ENCODE measurements at regions not wholly inside any gene's neighbourhood (a gene's known extent, or its start where the extent isn't known, plus 50 kb on each side); places are given as distances from the start of the nearest gene placed in this dataset.

- no peak overlapping the region for H3K27ac ChIP-seq
- H3K9me3 ChIP-seq (ENCODE audit: severe bottlenecking), result peaks cover 3% of the 10 kb centered on the region
- no peaks in the 10 kb centered on the region for H3K36me3 ChIP-seq
- TF ChIP-seq CTCF (IDR thresholded peaks at IDR 0.05; ENCODE audit: low read depth, low read length), result no peak
- no peak overlapping the region for H3K4me3 ChIP-seq (ENCODE audit: low read depth, low read length)
- peaks cover 73% of the 10 kb centered on the region for H3K27me3 ChIP-seq (ENCODE audit: insufficient read depth, low read depth, severe bottlenecking)
- no peak for DNase-seq
These were observed 613.3 kb downstream of the AJAP1 start for GRCh38 chr1:5267603-5268235.

GRCh38 chr1:5265438-5266075, 611.1 kb downstream of the AJAP1 start:
- no peak for DNase-seq
- peaks cover 6% of the 10 kb centered on the region for H3K9me3 ChIP-seq (ENCODE audit: severe bottlenecking)
- no peak overlapping the region for H3K27ac ChIP-seq
- no peak for TF ChIP-seq CTCF (IDR thresholded peaks at IDR 0.05; ENCODE audit: low read depth, low read length)
- H3K27me3 ChIP-seq (ENCODE audit: insufficient read depth, low read depth, severe bottlenecking), result peaks cover 71% of the 10 kb centered on the region
- no peaks in the 10 kb centered on the region for H3K36me3 ChIP-seq
- no peak overlapping the region for H3K4me3 ChIP-seq (ENCODE audit: low read depth, low read length)

GRCh38 chr1:5264476-5264875, 610.1 kb downstream of the AJAP1 start:
- Histone ChIP-seq H3K4me3 (ENCODE audit: low read depth, low read length) (no peak overlapping the region), H3K27me3 (ENCODE audit: insufficient read depth, low read depth, severe bottlenecking) (peaks cover 73% of the 10 kb centered on the region), H3K27ac (no peak overlapping the region), H3K36me3 (no peaks in the 10 kb centered on the region), H3K9me3 (ENCODE audit: severe bottlenecking) (peaks cover 6% of the 10 kb centered on the region)
- no peak for TF ChIP-seq CTCF (IDR thresholded peaks at IDR 0.05; ENCODE audit: low read depth, low read length)
- no peak for DNase-seq

- no peak overlapping the region for H3K27ac ChIP-seq
- DNase-seq, result no peak
- peaks cover 13% of the 10 kb centered on the region for H3K9me3 ChIP-seq (ENCODE audit: severe bottlenecking)
- no peak for TF ChIP-seq CTCF (IDR thresholded peaks at IDR 0.05; ENCODE audit: low read depth, low read length)
- H3K36me3 ChIP-seq, result no peaks in the 10 kb centered on the region
- H3K27me3 ChIP-seq (ENCODE audit: insufficient read depth, low read depth, severe bottlenecking), result peaks cover 46% of the 10 kb centered on the region
- no peak overlapping the region for H3K4me3 ChIP-seq (ENCODE audit: low read depth, low read length)
These were observed 602.4 kb downstream of the AJAP1 start for GRCh38 chr1:5256793-5257192.

- no peak overlapping the region for H3K4me3 ChIP-seq (ENCODE audit: low read depth, low read length)
- peaks cover 45% of the 10 kb centered on the region for H3K27me3 ChIP-seq (ENCODE audit: insufficient read depth, low read depth, severe bottlenecking)
- H3K27ac ChIP-seq, result no peak overlapping the region
- TF ChIP-seq CTCF (IDR thresholded peaks at IDR 0.05; ENCODE audit: low read depth, low read length), result no peak
- peaks cover 11% of the 10 kb centered on the region for H3K9me3 ChIP-seq (ENCODE audit: severe bottlenecking)
- DNase-seq, result no peak
- no peaks in the 10 kb centered on the region for H3K36me3 ChIP-seq
These were observed 600.6 kb downstream of the AJAP1 start for GRCh38 chr1:5254975-5255374.
